OCI-LY1 (cell line): ENCODE measurements at regions not wholly inside any gene's neighbourhood (a gene's known extent, or its start where the extent isn't known, plus 50 kb on each side); places are given as distances from the start of the nearest gene placed in this dataset.

ENCODE experiments used
- H2AFZ ChIP-seq: fragments of 200-600 bp; sonication (generic), shearing (Covaris generic); 2 replicates; pipeline ENCODE4 v1.6.0; 2014; ENCODE audit warnings: antibody characterized with exemption, mild to moderate bottlenecking, low read length
- H3F3A ChIP-seq: fragments of 200-600 bp; sonication (generic), shearing (Covaris generic); 2 replicates; pipeline ENCODE4 v1.6.0; 2014; ENCODE audit warnings: mild to moderate bottlenecking, antibody characterized with exemption, low read length, moderate library complexity; ENCODE audit not compliant: insufficient read depth
- H3K27ac ChIP-seq: fragments of 200-600 bp; sonication (generic); 2 replicates; pipeline ENCODE4 v1.5.1; 2014; ENCODE audit warnings: low read length, mixed run types, mild to moderate bottlenecking, low read depth; ENCODE audit not compliant: poor library complexity, severe bottlenecking
- H3K27me3 ChIP-seq: fragments of 200-600 bp; sonication (generic); 2 replicates; pipeline ENCODE4 v1.6.0; 2014; ENCODE audit warnings: antibody characterized with exemption, mild to moderate bottlenecking, low read length, moderate library complexity; ENCODE audit not compliant: insufficient read depth
- H3K36me3 ChIP-seq: fragments of 200-600 bp; sonication (generic); 2 replicates; pipeline ENCODE4 v1.6.1; 2014; ENCODE audit warnings: mild to moderate bottlenecking, antibody characterized with exemption, low read length, moderate library complexity, mixed read lengths; ENCODE audit not compliant: insufficient read depth
- H3K4me1 ChIP-seq: fragments of 200-600 bp; sonication (generic); 2 replicates; pipeline ENCODE4 v1.5.1; 2014; ENCODE audit warnings: mild to moderate bottlenecking, low read length, moderate library complexity; ENCODE audit not compliant: insufficient read depth, severe bottlenecking
- H3K4me2 ChIP-seq: fragments of 200-600 bp; sonication (generic), shearing (Covaris generic); 2 replicates; pipeline ENCODE4 v1.6.1; 2014; ENCODE audit warnings: low read length
- H3K4me3 ChIP-seq: fragments of 200-600 bp; sonication (generic); 2 replicates; pipeline ENCODE4 v1.5.1; 2014; ENCODE audit warnings: low read length, low read depth, mild to moderate bottlenecking, mixed read lengths; ENCODE audit not compliant: poor library complexity, severe bottlenecking
- H3K79me2 ChIP-seq: fragments of 200-600 bp; shearing (Covaris generic); 2 replicates; pipeline ENCODE4 v1.6.1; 2016; ENCODE audit warnings: mixed run types, low read length, mixed read lengths; ENCODE audit not compliant: insufficient read depth
- H3K9ac ChIP-seq: fragments of 200-600 bp; sonication (generic), shearing (Covaris generic); 2 replicates; pipeline ENCODE4 v1.6.1; 2014; ENCODE audit warnings: mild to moderate bottlenecking, low read length, mixed read lengths
- H3K9me2 ChIP-seq: fragments of 200-600 bp; sonication (generic), shearing (Covaris generic); 2 replicates; pipeline ENCODE4 v1.6.1; 2014; ENCODE audit warnings: low read depth, mild to moderate bottlenecking, low read length, mixed read lengths
- H3K9me3 ChIP-seq: fragments of 200-600 bp; shearing (Covaris generic); 2 replicates; pipeline ENCODE4 v1.6.1; 2014; ENCODE audit warnings: low read length, mixed read lengths
- H4K20me1 ChIP-seq: fragments of 200-600 bp; sonication (generic), shearing (Covaris generic); 2 replicates; pipeline ENCODE4 v1.6.0; 2016; ENCODE audit warnings: mild to moderate bottlenecking, low read length; ENCODE audit not compliant: insufficient read depth
- EZH2 ChIP-seq: fragments of 200-600 bp; sonication (generic), shearing (Covaris generic); IDR thresholded peaks from 2 replicates; pipeline ENCODE4 v1.8.0; 2017; ENCODE audit warnings: borderline replicate concordance, mixed run types, mild to moderate bottlenecking, antibody characterized with exemption, low read length, moderate library complexity, mixed read lengths
- TF ChIP-seq, protein P1 (sequence below): fragments of 200-600 bp; sonication (generic), shearing (Covaris generic); IDR thresholded peaks from 2 replicates; pipeline ENCODE4 v1.5.1; 2017; ENCODE audit warnings: mild to moderate bottlenecking, antibody characterized with exemption, low read length, moderate library complexity, mixed read lengths

DNA sequence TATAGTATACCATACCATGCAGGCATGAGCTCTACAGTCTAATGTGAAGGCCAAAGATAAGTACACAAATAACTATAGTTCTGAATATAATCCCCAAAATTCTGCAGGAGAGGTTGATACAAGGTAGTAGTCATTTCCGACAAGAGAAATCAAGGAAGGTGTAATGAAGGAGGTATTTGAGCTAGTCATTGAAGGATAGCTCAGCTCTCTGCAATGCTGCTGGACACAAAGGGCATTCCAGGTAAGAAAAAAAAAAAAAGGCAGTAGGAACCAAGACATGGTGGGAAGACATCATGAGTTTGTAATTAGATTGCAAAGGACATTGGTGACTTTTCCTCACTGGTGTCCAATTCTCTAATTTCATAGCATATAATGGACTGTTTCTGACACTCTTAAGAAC lies 285.3 kb downstream of the AHR start:
- no peak overlapping the region for H3K27ac ChIP-seq
- no peaks in the 10 kb centered on the region for H3K9me2 ChIP-seq
- H3K79me2 ChIP-seq, result no peaks in the 10 kb centered on the region
- H3K9me3 ChIP-seq, result no peaks in the 10 kb centered on the region
- no peaks in the 10 kb centered on the region for H3K27me3 ChIP-seq
- TF ChIP-seq, protein P1, sequence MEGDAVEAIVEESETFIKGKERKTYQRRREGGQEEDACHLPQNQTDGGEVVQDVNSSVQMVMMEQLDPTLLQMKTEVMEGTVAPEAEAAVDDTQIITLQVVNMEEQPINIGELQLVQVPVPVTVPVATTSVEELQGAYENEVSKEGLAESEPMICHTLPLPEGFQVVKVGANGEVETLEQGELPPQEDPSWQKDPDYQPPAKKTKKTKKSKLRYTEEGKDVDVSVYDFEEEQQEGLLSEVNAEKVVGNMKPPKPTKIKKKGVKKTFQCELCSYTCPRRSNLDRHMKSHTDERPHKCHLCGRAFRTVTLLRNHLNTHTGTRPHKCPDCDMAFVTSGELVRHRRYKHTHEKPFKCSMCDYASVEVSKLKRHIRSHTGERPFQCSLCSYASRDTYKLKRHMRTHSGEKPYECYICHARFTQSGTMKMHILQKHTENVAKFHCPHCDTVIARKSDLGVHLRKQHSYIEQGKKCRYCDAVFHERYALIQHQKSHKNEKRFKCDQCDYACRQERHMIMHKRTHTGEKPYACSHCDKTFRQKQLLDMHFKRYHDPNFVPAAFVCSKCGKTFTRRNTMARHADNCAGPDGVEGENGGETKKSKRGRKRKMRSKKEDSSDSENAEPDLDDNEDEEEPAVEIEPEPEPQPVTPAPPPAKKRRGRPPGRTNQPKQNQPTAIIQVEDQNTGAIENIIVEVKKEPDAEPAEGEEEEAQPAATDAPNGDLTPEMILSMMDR, result no peak
- no peak for TF ChIP-seq EZH2
- no peak overlapping the region for H3K4me3 ChIP-seq
- H3F3A ChIP-seq, result no peaks in the 10 kb centered on the region
- H3K9ac ChIP-seq, result no peak overlapping the region
- no peaks in the 10 kb centered on the region for H4K20me1 ChIP-seq
- no peaks in the 10 kb centered on the region for H3K4me1 ChIP-seq
- H2AFZ ChIP-seq, result no peak overlapping the region
- no peak overlapping the region for H3K4me2 ChIP-seq
- H3K36me3 ChIP-seq, result no peaks in the 10 kb centered on the region

DNA sequence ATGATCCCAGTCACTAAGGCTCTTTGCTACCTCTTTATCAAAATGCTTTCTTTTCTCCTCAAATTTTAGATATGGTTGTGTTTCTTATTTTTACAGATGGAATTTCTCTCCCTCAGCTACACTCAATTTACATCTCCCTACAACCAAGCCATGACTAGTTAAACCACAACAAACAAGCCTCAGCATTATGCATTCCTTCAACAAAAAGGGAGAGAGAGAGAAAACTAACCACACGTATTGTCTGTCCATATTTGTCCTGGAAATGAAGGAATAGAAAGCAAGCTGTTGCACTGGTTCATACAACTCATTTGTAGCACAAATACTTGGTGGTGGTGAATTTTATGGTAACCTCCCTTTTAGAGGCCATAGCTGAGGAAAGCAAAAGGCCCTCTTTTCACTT lies 286.4 kb downstream of the AHR start:
- Histone ChIP-seq H3K9ac (no peak overlapping the region), H3K9me3 (no peaks in the 10 kb centered on the region), H3K9me2 (no peaks in the 10 kb centered on the region), H3K4me3 (no peak overlapping the region), H3K4me1 (no peaks in the 10 kb centered on the region), H3K36me3 (no peaks in the 10 kb centered on the region), H2AFZ (no peak overlapping the region), H3K27ac (no peak overlapping the region), H4K20me1 (no peaks in the 10 kb centered on the region), H3F3A (no peaks in the 10 kb centered on the region), H3K27me3 (no peaks in the 10 kb centered on the region), H3K79me2 (no peaks in the 10 kb centered on the region), H3K4me2 (no peak overlapping the region)
- no peak for TF ChIP-seq EZH2
- TF ChIP-seq, protein P1, result no peak

DNA sequence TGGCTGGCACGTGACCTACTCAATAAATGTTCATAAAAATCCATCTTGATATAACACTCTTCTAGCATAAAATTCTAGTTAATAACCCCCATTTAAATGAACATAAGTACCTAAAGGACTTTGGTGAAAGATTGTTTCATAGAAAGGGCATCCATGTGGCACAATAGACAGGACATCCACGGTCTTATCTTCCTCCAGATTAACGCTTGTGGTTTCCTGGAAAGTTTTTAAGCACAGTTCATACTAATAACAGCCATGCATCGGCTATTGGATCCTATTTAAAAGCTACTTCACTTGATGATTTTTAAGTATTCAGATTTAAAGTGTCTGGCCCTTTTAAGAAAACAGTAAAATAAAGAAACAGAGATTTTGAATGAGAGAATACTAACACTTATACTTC lies 288.3 kb downstream of the AHR start:
- Histone ChIP-seq H3K4me3 (no peak overlapping the region), H3K79me2 (no peaks in the 10 kb centered on the region)

More for the DNA sequence above, 288.3 kb downstream of the AHR start:
- Histone ChIP-seq H3K4me2 (no peak overlapping the region), H3K36me3 (no peaks in the 10 kb centered on the region), H3K27me3 (no peaks in the 10 kb centered on the region), H2AFZ (no peak overlapping the region), H3K27ac (no peak overlapping the region), H3K4me1 (no peaks in the 10 kb centered on the region), H3K9me3 (no peaks in the 10 kb centered on the region), H4K20me1 (no peaks in the 10 kb centered on the region), H3K9me2 (no peaks in the 10 kb centered on the region), H3F3A (no peaks in the 10 kb centered on the region), H3K9ac (no peak overlapping the region)
- TF ChIP-seq EZH2, result no peak
- TF ChIP-seq, protein P1, result no peak
